SK-N-SH (cell line): ENCODE measurements at regions not wholly inside any gene's neighbourhood (a gene's known extent, or its start where the extent isn't known, plus 50 kb on each side); places are given as distances from the start of the nearest gene placed in this dataset.

Source experiments
- CTCF ChIA-PET: fragments of 300-600, 350-600 bp; formaldehyde crosslinking; extraction: SDS; loops from one replicate; lab custom pipeline; 2021; lab: Yijun Ruan, JAX
- POLR2A ChIA-PET: fragments of 350-600 bp; sonication (Branson Sonifier 250); formaldehyde crosslinking; extraction: SDS; loops from one replicate; lab custom pipeline; 2020; ENCODE audit warnings: antibody characterized with exemption, inconsistent platforms; lab: Yijun Ruan, JAX
- DNase-seq: peaks from one replicate; pipeline ENCODE4 v3.0.0; 2012
- H2AFZ ChIP-seq: fragments of 200-600 bp; sonication (generic); 2 replicates; pipeline ENCODE4 v1.8.1; 2016; ENCODE audit warnings: antibody characterized with exemption, mild to moderate bottlenecking, low read depth
- H3F3A ChIP-seq: fragments of 200-600 bp; sonication (generic); replicated peaks from 2 replicates; pipeline ENCODE3; 2016; ENCODE audit warnings: antibody characterized with exemption, mild to moderate bottlenecking; ENCODE audit not compliant: insufficient read depth
- H3K27ac ChIP-seq, 2 experiments: fragments of 200-500 bp in 1 of 2; fragments of 200-600 bp in 1 of 2; sonication (Bioruptor generic) in 1 of 2; sonication (generic), shearing (Covaris generic) in 1 of 2; 2 replicates each; pipeline versions ENCODE4 v1.5.1 to v1.6.1; 2014 to 2016; ENCODE audit warnings: low read depth in 2 of 2, inconsistent platforms in 1 of 2, low read length in 1 of 2, mild to moderate bottlenecking in 1 of 2, mixed read lengths in 1 of 2
- H3K27me3 ChIP-seq: fragments of 200-600 bp; sonication (generic), shearing (Covaris generic); 2 replicates; pipeline ENCODE4 v1.6.1; 2016; ENCODE audit warnings: mixed run types; ENCODE audit not compliant: insufficient read depth
- H3K36me3 ChIP-seq, 2 experiments: fragments of 200-500 bp in 1 of 2; fragments of 200-600 bp in 1 of 2; sonication (Bioruptor generic) in 1 of 2; sonication (generic) in 1 of 2; replicated peaks in 1 of 2; 2 replicates each; pipeline versions ENCODE3 to v1.5.1; 2014 to 2016; ENCODE audit warnings: low read length in 1 of 2, mild to moderate bottlenecking in 1 of 2; ENCODE audit not compliant: insufficient read depth in 2 of 2, control insufficient read depth in 1 of 2
- H3K4me1 ChIP-seq, 2 experiments: fragments of 200-500 bp in 1 of 2; fragments of 200-600 bp in 1 of 2; sonication (Bioruptor generic) in 1 of 2; sonication (generic), shearing (Covaris generic) in 1 of 2; 2 replicates each; pipeline versions ENCODE4 v1.5.1 to v1.6.1; 2014 to 2016; ENCODE audit warnings: low read depth in 1 of 2, low read length in 1 of 2, mixed run types in 1 of 2; ENCODE audit not compliant: insufficient read depth in 2 of 2, control insufficient read depth in 1 of 2
- H3K4me2 ChIP-seq: fragments of 200-600 bp; sonication (generic), shearing (Covaris generic); 2 replicates; pipeline ENCODE4 v1.6.1; 2017; ENCODE audit warnings: mixed run types
- H3K4me3 ChIP-seq, 2 experiments: fragments of 200-500 bp in 1 of 2; fragments of 200-600 bp in 1 of 2; sonication (Bioruptor generic) in 1 of 2; sonication (generic), shearing (Covaris generic) in 1 of 2; 2 replicates each; pipeline versions ENCODE4 v1.5.1 to v1.8.1; 2014 to 2016; ENCODE audit warnings: low read depth in 2 of 2, inconsistent platforms in 1 of 2, low read length in 1 of 2, mild to moderate bottlenecking in 1 of 2, mixed read lengths in 1 of 2, moderate library complexity in 1 of 2
- H3K79me2 ChIP-seq: fragments of 200-600 bp; sonication (generic); 2 replicates; pipeline ENCODE4 v1.8.1; 2017; ENCODE audit warnings: mild to moderate bottlenecking; ENCODE audit not compliant: insufficient read depth
- H3K9ac ChIP-seq: fragments of 200-600 bp; sonication (generic); 2 replicates; pipeline ENCODE4 v1.6.1; 2017; ENCODE audit warnings: mixed run types
- H3K9me2 ChIP-seq: fragments of 200-600 bp; sonication (generic); 2 replicates; pipeline ENCODE4 v1.6.1; 2017; ENCODE audit warnings: mixed run types
- H3K9me3 ChIP-seq: fragments of 200-600 bp; sonication (generic); 2 replicates; pipeline ENCODE4 v1.6.1; 2017; ENCODE audit warnings: mixed run types, mild to moderate bottlenecking, moderate library complexity
- H4K20me1 ChIP-seq: fragments of 200-600 bp; sonication (generic); 2 replicates; pipeline ENCODE4 v1.6.1; 2017; ENCODE audit warnings: mild to moderate bottlenecking, mixed run types; ENCODE audit not compliant: insufficient read depth
- EP300 ChIP-seq, 2 experiments: IDR thresholded peaks; 2 replicates each; pipeline versions ENCODE4 v1.4.0 to v1.6.1; 2012; ENCODE audit warnings: borderline replicate concordance in 1 of 2, low read depth in 1 of 2, low read length in 1 of 2
- GABPA ChIP-seq: IDR thresholded peaks from 2 replicates; pipeline ENCODE4 v1.4.0; 2012; ENCODE audit warnings: low read depth, mild to moderate bottlenecking
- JUND ChIP-seq: IDR thresholded peaks from 2 replicates; pipeline ENCODE4 v1.4.0; 2012
- MXI1 ChIP-seq: IDR thresholded peaks from 2 replicates; pipeline ENCODE4 v1.6.1; 2012; ENCODE audit warnings: mild to moderate bottlenecking, low read depth, low read length, improper control_type of control experiment
- NFIC ChIP-seq: IDR thresholded peaks from 2 replicates; pipeline ENCODE4 v1.4.0; 2012; ENCODE audit warnings: borderline replicate concordance
- SIN3A ChIP-seq: IDR thresholded peaks from 2 replicates; pipeline ENCODE4 v1.6.1; 2012; ENCODE audit warnings: low read depth, mild to moderate bottlenecking, low read length, moderate library complexity, borderline replicate concordance
- TEAD4 ChIP-seq: IDR thresholded peaks from 2 replicates; pipeline ENCODE4 v1.4.0; 2012; ENCODE audit warnings: mild to moderate bottlenecking, borderline replicate concordance; ENCODE audit not compliant: insufficient read depth
- WGBS: methylation state at CpG from one replicate; pipeline ENCODE4 v1.1.6; 2017; ENCODE audit warnings: low lambda C conversion rate; 5-methylcytosine and 5-hydroxymethylcytosine counted together
- TF ChIP-seq, protein P1 (sequence below): IDR thresholded peaks from 2 replicates; pipeline ENCODE4 v1.4.0; 2012; ENCODE audit warnings: low read depth
- TF ChIP-seq, protein P2 (sequence below): IDR thresholded peaks from 2 replicates; pipeline ENCODE4; 2012

GRCh38 chr17:77379832-77380231 is 239.1 kb downstream of the SEC14L1 start:
- H3K4me2 ChIP-seq: no peak overlapping the region
- no peak for DNase-seq

GRCh38 chr17:77380395-77381184 is 239.8 kb downstream of the SEC14L1 start:
- Histone ChIP-seq H3K9ac (no peak overlapping the region), H3K27me3 (no peaks in the 10 kb centered on the region), H3K9me3 (no peaks in the 10 kb centered on the region), H3K27ac (peak overlapping the region in 1 of 2 experiments; percentile 77; a peak in 2 of 4 replicates), H2AFZ (no peak overlapping the region), H3K36me3 (no peaks in the 10 kb centered on the region), H3F3A (peaks cover 4% of the 10 kb centered on the region), H4K20me1 (peaks cover 87% of the 10 kb centered on the region), H3K79me2 (peaks cover 94% of the 10 kb centered on the region), H3K4me3 (no peak overlapping the region), H3K4me2 (no peak overlapping the region), H3K4me1 (peaks cover 21 to 93% of the 10 kb centered on the region in 2 experiments), H3K9me2 (no peaks in the 10 kb centered on the region)
- ChIA-PET POLR2A (no interaction called here), CTCF (interaction anchor here (1.0 to 2.1 kb wide), 5 partner anchors 8 to 49 kb away, joined by 3 to 7 read pairs (median 3); no protein-coding TSS in a partner anchor)
- TF ChIP-seq TEAD4 (no peak), JUND (no peak), MXI1 (no peak), SIN3A (no peak)
- TF ChIP-seq, protein P1, sequence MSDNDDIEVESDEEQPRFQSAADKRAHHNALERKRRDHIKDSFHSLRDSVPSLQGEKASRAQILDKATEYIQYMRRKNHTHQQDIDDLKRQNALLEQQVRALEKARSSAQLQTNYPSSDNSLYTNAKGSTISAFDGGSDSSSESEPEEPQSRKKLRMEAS: no peak
- TF ChIP-seq, protein P2, sequence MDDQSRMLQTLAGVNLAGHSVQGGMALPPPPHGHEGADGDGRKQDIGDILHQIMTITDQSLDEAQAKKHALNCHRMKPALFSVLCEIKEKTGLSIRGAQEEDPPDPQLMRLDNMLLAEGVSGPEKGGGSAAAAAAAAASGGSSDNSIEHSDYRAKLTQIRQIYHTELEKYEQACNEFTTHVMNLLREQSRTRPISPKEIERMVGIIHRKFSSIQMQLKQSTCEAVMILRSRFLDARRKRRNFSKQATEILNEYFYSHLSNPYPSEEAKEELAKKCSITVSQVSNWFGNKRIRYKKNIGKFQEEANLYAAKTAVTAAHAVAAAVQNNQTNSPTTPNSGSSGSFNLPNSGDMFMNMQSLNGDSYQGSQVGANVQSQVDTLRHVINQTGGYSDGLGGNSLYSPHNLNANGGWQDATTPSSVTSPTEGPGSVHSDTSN: no peak
- 96% methylated on average over 8 of the region's 11 CpGs for WGBS
- DNase-seq: no peak

More at GRCh38 chr17:77379832-77380231, 239.1 kb downstream of the SEC14L1 start:
- Histone ChIP-seq H3K9me2 (no peaks in the 10 kb centered on the region), H3K9ac (no peak overlapping the region), H3F3A (peaks cover 8% of the 10 kb centered on the region), H3K4me3 (no peak overlapping the region), H3K79me2 (peaks cover 94% of the 10 kb centered on the region), H3K36me3 (no peaks in the 10 kb centered on the region), H3K4me1 (peaks cover 29 to 96% of the 10 kb centered on the region in 2 experiments), H2AFZ (no peak overlapping the region), H3K9me3 (no peaks in the 10 kb centered on the region), H4K20me1 (peaks cover 94% of the 10 kb centered on the region), H3K27ac (peak overlapping the region in 1 of 2 experiments; percentile 100; a peak in 1 of 4 replicates), H3K27me3 (no peaks in the 10 kb centered on the region)
- CTCF ChIA-PET: interaction anchor here (1.0 to 1.2 kb wide), 3 partner anchors 9 to 50 kb away, joined by 3 to 4 read pairs (median 3); no protein-coding TSS in a partner anchor
- POLR2A ChIA-PET: no interaction called here
- TF ChIP-seq EP300 (IDR thresholded peaks at IDR 0.05; ENCODE audit: borderline replicate concordance in 1 of 2, low read depth in 1 of 2, low read length in 1 of 2) (peak in 1 of 2 experiments; percentile 30; a peak in 1 of 4 replicates), GABPA (no peak), TEAD4 (no peak), SIN3A (no peak), NFIC (no peak)
- WGBS: 79% methylated on average over 6 of the region's 6 CpGs
